ENCODE measurements at regions not wholly inside any gene's neighbourhood (a gene's known extent, or its start where the extent isn't known, plus 50 kb on each side); places are given as distances from the start of the nearest gene placed in this dataset.

- DNase-seq (ENCODE audit: low spot score): no peak
Observed at GRCh38 chr22:48586799-48587185, 1240.9 kb downstream of the BRD1 start.

GRCh38 chr22:48585916-48586798 lies 1241.5 kb downstream of the BRD1 start:
- DNase-seq (ENCODE audit: low spot score): no peak

- DNase-seq (ENCODE audit: low spot score): no peak
Observed at GRCh38 chr22:48584170-48584569, 1243.5 kb downstream of the BRD1 start.

GRCh38 chr22:48581796-48582469 lies 1245.7 kb downstream of the BRD1 start:
- DNase-seq (ENCODE audit: low spot score): no peak

- no peak for DNase-seq (ENCODE audit: low spot score)
Observed at GRCh38 chr22:48581205-48581766, 1246.4 kb downstream of the BRD1 start.

- DNase-seq (ENCODE audit: low spot score): no peak
Observed at GRCh38 chr22:48580481-48580970, 1247.1 kb downstream of the BRD1 start.

GRCh38 chr22:48579928-48580309 lies 1247.8 kb downstream of the BRD1 start:
- DNase-seq (ENCODE audit: low spot score): no peak

GRCh38 chr22:48579043-48579927 lies 1248.4 kb downstream of the BRD1 start:
- DNase-seq (ENCODE audit: low spot score): peak; percentile 79

GRCh38 chr22:48578138-48579042 lies 1249.3 kb downstream of the BRD1 start:
- DNase-seq (ENCODE audit: low spot score): no peak

GRCh38 chr22:48577691-48578090 lies 1250.0 kb downstream of the BRD1 start:
- DNase-seq (ENCODE audit: low spot score): no peak

- DNase-seq (ENCODE audit: low spot score): no peak
Observed at GRCh38 chr22:48577014-48577690, 1250.5 kb downstream of the BRD1 start.

GRCh38 chr22:48576333-48577013 lies 1251.2 kb downstream of the BRD1 start:
- DNase-seq (ENCODE audit: low spot score): no peak

- DNase-seq (ENCODE audit: low spot score): no peak
Observed at GRCh38 chr22:48575618-48576332, 1251.9 kb downstream of the BRD1 start.

- DNase-seq (ENCODE audit: low spot score): peak; percentile 61
Observed at GRCh38 chr22:48574776-48575617, 1252.7 kb downstream of the BRD1 start.

GRCh38 chr22:48573766-48574165 lies 1253.9 kb downstream of the BRD1 start:
- DNase-seq (ENCODE audit: low spot score): no peak

- no peak for DNase-seq (ENCODE audit: low spot score)
Observed at GRCh38 chr22:48572951-48573350, 1254.7 kb downstream of the BRD1 start.

GRCh38 chr22:48570912-48571311 lies 1256.8 kb downstream of the BRD1 start:
- no peak for DNase-seq (ENCODE audit: low spot score)

All from H4 (cell line).